ENCODE measurements at regions not wholly inside any gene's neighbourhood (a gene's known extent, or its start where the extent isn't known, plus 50 kb on each side); places are given as distances from the start of the nearest gene placed in this dataset.

DNA sequence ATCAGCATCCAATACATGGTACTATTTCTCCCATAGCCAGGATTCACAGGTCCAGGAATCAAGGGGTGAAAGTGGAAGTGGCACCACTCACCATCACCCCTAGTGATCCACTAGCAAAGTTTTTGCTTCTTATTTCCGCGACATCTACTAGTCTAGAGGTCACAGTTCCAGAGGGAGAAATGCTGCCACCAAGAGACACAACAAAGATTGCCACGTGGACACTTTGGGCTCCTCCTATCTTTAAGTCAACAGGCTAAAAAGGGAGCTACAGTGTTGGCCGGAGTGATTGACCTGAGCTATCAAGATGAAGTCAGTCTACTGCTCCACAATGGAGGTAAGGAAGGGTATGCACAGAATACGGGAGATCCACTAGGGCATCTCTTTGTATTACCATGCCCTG lies 178.2 kb downstream of the AKR1D1 start:
- CTCF ChIA-PET = interaction anchor here (1.0 kb wide), 1 partner anchor 88 kb away, joined by 3 read pairs; no protein-coding TSS in a partner anchor
- no peak for DNase-seq
- POLR2A ChIA-PET = no interaction called here

DNA sequence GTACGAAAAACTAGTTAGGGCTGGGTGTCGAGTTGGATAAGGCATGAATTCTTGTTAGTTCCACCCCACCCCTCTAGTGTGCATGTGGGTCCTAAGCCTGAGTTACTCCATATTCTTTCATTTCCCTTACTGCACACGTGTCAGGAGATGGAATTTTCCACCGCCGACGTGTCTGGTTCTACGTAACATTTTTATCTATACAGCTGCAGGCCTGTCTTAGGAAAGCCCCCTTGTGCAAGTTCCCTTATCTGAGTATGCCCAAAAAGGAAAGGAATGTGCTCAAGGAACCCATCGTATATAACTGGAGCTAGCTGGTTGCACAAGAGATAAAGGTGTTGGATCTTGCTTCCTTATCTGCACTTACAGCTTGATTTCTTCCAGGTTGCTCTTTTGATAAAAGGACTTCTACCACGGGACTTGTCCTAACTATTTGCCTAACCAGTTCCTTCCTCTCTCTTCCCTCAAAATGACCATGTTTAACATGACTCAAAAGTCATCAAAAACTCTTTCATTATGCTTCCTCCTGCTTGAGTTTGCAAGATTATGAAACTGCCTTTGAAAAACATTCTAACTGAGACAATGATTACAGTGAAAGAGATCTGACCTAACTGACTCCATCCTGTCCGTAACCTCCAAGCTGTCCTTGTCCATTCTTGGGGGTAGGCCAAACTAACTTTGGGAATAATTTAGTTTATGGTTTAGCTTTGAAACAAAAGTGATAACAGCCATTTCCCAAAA lies 181.4 kb downstream of the AKR1D1 start:
- no peak overlapping the region for H3K9ac ChIP-seq
- no peaks in the 10 kb centered on the region for H3F3A ChIP-seq (replicated peaks; ENCODE audit: insufficient read depth)
- no peaks in the 10 kb centered on the region for H3K9me2 ChIP-seq
- H3K9me3 ChIP-seq = no peaks in the 10 kb centered on the region; the same call in 1 of the 2 replicates
- H2AFZ ChIP-seq (ENCODE audit: low read depth) = no peak overlapping the region
- no peak overlapping the region for H3K4me2 ChIP-seq
- no peaks in the 10 kb centered on the region for H3K27me3 ChIP-seq (ENCODE audit: insufficient read depth)
- CTCF ChIA-PET = no interaction called here
- no peaks in the 10 kb centered on the region for H4K20me1 ChIP-seq (ENCODE audit: insufficient read depth)
- peaks cover 0 to 6% of the 10 kb centered on the region in 2 experiments; a peak in 1 of 4 replicates for H3K4me1 ChIP-seq (ENCODE audit: control insufficient read depth in 1 of 2, insufficient read depth in 2 of 2, low read depth in 1 of 2, low read length in 1 of 2)
- peak overlapping the region in 1 of 2 experiments; percentile 73; a peak in 1 of 4 replicates for H3K27ac ChIP-seq (ENCODE audit: low read depth in 2 of 2, low read length in 1 of 2)
- no peak for DNase-seq
- H3K36me3 ChIP-seq (replicated peaks in 1 of 2; ENCODE audit: control insufficient read depth in 1 of 2, insufficient read depth in 2 of 2, low read length in 1 of 2) = no peaks in the 10 kb centered on the region
- no peak overlapping the region for H3K4me3 ChIP-seq (ENCODE audit: low read depth in 2 of 2, low read length in 1 of 2)
- 38% methylated on average over 10 of the region's 10 CpGs for WGBS (ENCODE audit: low lambda C conversion rate)
- no peaks in the 10 kb centered on the region for H3K79me2 ChIP-seq (ENCODE audit: insufficient read depth)
- POLR2A ChIA-PET = no interaction called here
- no peak for TF ChIP-seq TEAD4 (IDR thresholded peaks at IDR 0.05; ENCODE audit: borderline replicate concordance, insufficient read depth)
- TF ChIP-seq POLR2AphosphoS5 (IDR thresholded peaks at IDR 0.05; ENCODE audit: low read depth, low read length) = no peak
- no peak for TF ChIP-seq MAX (IDR thresholded peaks at IDR 0.05; ENCODE audit: low read depth)
- TF ChIP-seq RFX5 (IDR thresholded peaks at IDR 0.05; ENCODE audit: low read length) = no peak
- TF ChIP-seq ELF1 (IDR thresholded peaks at IDR 0.05) = no peak
- TF ChIP-seq EP300 (IDR thresholded peaks at IDR 0.05; ENCODE audit: borderline replicate concordance in 1 of 2, low read depth in 1 of 2, low read length in 1 of 2) = no peak
- no peak for TF ChIP-seq IRF3 (IDR thresholded peaks at IDR 0.05; ENCODE audit: low read depth, low read length)
- no peak for TF ChIP-seq RCOR1 (IDR thresholded peaks at IDR 0.05; ENCODE audit: low read length)
- no peak for TF ChIP-seq JUND (IDR thresholded peaks at IDR 0.05)
- TF ChIP-seq RAD21 (IDR thresholded peaks at IDR 0.05; ENCODE audit: low read length) = no peak
- no peak for TF ChIP-seq CHD2 (IDR thresholded peaks at IDR 0.05; ENCODE audit: low read length, partially characterized antibody)
- no peak for TF ChIP-seq CTCF (IDR thresholded peaks at IDR 0.05)
- TF ChIP-seq RXRA (IDR thresholded peaks at IDR 0.05; ENCODE audit: borderline replicate concordance, low read depth) = no peak

More for the DNA sequence above, 178.2 kb downstream of the AKR1D1 start:
- H3K4me2 ChIP-seq = no peak overlapping the region
- TF ChIP-seq EP300 (IDR thresholded peaks at IDR 0.05; ENCODE audit: borderline replicate concordance in 1 of 2, low read depth in 1 of 2, low read length in 1 of 2) (no peak), NFIC (IDR thresholded peaks at IDR 0.05; ENCODE audit: borderline replicate concordance) (no peak), RXRA (IDR thresholded peaks at IDR 0.05; ENCODE audit: borderline replicate concordance, low read depth) (no peak), TAF1 (IDR thresholded peaks at IDR 0.05; ENCODE audit: borderline replicate concordance, low read depth, low read length) (no peak), NRF1 (IDR thresholded peaks at IDR 0.05; ENCODE audit: low read depth, low read length) (no peak), FOXM1 (IDR thresholded peaks at IDR 0.05; ENCODE audit: low read depth) (no peak), GATA2 (CRISPR knock-in tag; IDR thresholded peaks at IDR 0.05) (no peak)
- TF ChIP-seq, protein P1, sequence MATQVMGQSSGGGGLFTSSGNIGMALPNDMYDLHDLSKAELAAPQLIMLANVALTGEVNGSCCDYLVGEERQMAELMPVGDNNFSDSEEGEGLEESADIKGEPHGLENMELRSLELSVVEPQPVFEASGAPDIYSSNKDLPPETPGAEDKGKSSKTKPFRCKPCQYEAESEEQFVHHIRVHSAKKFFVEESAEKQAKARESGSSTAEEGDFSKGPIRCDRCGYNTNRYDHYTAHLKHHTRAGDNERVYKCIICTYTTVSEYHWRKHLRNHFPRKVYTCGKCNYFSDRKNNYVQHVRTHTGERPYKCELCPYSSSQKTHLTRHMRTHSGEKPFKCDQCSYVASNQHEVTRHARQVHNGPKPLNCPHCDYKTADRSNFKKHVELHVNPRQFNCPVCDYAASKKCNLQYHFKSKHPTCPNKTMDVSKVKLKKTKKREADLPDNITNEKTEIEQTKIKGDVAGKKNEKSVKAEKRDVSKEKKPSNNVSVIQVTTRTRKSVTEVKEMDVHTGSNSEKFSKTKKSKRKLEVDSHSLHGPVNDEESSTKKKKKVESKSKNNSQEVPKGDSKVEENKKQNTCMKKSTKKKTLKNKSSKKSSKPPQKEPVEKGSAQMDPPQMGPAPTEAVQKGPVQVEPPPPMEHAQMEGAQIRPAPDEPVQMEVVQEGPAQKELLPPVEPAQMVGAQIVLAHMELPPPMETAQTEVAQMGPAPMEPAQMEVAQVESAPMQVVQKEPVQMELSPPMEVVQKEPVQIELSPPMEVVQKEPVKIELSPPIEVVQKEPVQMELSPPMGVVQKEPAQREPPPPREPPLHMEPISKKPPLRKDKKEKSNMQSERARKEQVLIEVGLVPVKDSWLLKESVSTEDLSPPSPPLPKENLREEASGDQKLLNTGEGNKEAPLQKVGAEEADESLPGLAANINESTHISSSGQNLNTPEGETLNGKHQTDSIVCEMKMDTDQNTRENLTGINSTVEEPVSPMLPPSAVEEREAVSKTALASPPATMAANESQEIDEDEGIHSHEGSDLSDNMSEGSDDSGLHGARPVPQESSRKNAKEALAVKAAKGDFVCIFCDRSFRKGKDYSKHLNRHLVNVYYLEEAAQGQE (IDR thresholded peaks at IDR 0.05; ENCODE audit: low read depth, low read length) = no peak
- TF ChIP-seq, protein P2, sequence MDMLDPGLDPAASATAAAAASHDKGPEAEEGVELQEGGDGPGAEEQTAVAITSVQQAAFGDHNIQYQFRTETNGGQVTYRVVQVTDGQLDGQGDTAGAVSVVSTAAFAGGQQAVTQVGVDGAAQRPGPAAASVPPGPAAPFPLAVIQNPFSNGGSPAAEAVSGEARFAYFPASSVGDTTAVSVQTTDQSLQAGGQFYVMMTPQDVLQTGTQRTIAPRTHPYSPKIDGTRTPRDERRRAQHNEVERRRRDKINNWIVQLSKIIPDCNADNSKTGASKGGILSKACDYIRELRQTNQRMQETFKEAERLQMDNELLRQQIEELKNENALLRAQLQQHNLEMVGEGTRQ (IDR thresholded peaks at IDR 0.05; ENCODE audit: borderline replicate concordance, low read depth, low read length) = no peak
- no peaks in the 10 kb centered on the region for H3K27me3 ChIP-seq (ENCODE audit: insufficient read depth)
- no peaks in the 10 kb centered on the region for H3F3A ChIP-seq (replicated peaks; ENCODE audit: insufficient read depth)
- H3K4me1 ChIP-seq (ENCODE audit: control insufficient read depth in 1 of 2, insufficient read depth in 2 of 2, low read depth in 1 of 2, low read length in 1 of 2) = peaks cover 0 to 6% of the 10 kb centered on the region in 2 experiments; a peak in 1 of 4 replicates
- H3K9me3 ChIP-seq = no peaks in the 10 kb centered on the region; the same call in 1 of the 2 replicates
- H4K20me1 ChIP-seq (ENCODE audit: insufficient read depth) = no peaks in the 10 kb centered on the region
- H2AFZ ChIP-seq (ENCODE audit: low read depth) = no peak overlapping the region
- H3K9ac ChIP-seq = no peak overlapping the region
- no peak overlapping the region for H3K27ac ChIP-seq (ENCODE audit: low read depth in 2 of 2, low read length in 1 of 2)
- H3K9me2 ChIP-seq = no peaks in the 10 kb centered on the region
- WGBS (ENCODE audit: low lambda C conversion rate) = 39% methylated on average over 5 of the region's 5 CpGs
- no peaks in the 10 kb centered on the region for H3K79me2 ChIP-seq (ENCODE audit: insufficient read depth)
- H3K4me3 ChIP-seq (ENCODE audit: low read depth in 2 of 2, low read length in 1 of 2) = no peak overlapping the region
- H3K36me3 ChIP-seq (replicated peaks in 1 of 2; ENCODE audit: control insufficient read depth in 1 of 2, insufficient read depth in 2 of 2, low read length in 1 of 2) = no peaks in the 10 kb centered on the region

Measured in SK-N-SH (cell line).